ENCODE measurements at regions not wholly inside any gene's neighbourhood (a gene's known extent, or its start where the extent isn't known, plus 50 kb on each side); places are given as distances from the start of the nearest gene placed in this dataset.

- TF ChIP-seq CTCF (IDR thresholded peaks at IDR 0.05; ENCODE audit: low read length) (no peak), EZH2 (IDR thresholded peaks at IDR 0.05; ENCODE audit: borderline replicate concordance, low read length) (no peak)
These were observed 854.3 kb downstream of the BRINP3 start for GRCh38 chr1:189623336-189623735.
